OCI-LY7 (cell line): ENCODE measurements at regions not wholly inside any gene's neighbourhood (a gene's known extent, or its start where the extent isn't known, plus 50 kb on each side); places are given as distances from the start of the nearest gene placed in this dataset.

Experiments
- CTCF ChIP-seq: fragments of 200-600 bp; sonication (generic); conservative IDR thresholded peaks from 2 replicates; pipeline ENCODE4 v1.5.1; 2014; ENCODE audit warnings: mild to moderate bottlenecking, antibody characterized with exemption, low read length, moderate library complexity, mixed read lengths
- EZH2phosphoT487 ChIP-seq: fragments of 200-600 bp; sonication (generic); IDR thresholded peaks from 2 replicates; pipeline ENCODE4 v1.6.1; 2018; ENCODE audit warnings: low read depth, borderline replicate concordance, mild to moderate bottlenecking, mixed run types, antibody characterized with exemption, low read length, moderate library complexity, mixed read lengths

GRCh38 chr11:26931248-26931631 is 62.7 kb upstream of the FIBIN start:
- TF ChIP-seq CTCF = no peak
- no peak for TF ChIP-seq EZH2phosphoT487
